H9 (cell line): ENCODE measurements at regions not wholly inside any gene's neighbourhood (a gene's known extent, or its start where the extent isn't known, plus 50 kb on each side); places are given as distances from the start of the nearest gene placed in this dataset.

Experiments
- DNase-seq: peaks from one replicate; pipeline ENCODE4 v3.0.0-alpha.2; 2017
- H2AFZ ChIP-seq: one replicate; pipeline ENCODE4 v1.6.1; 2013; ENCODE audit warnings: mild to moderate bottlenecking, low read length, control low read depth, moderate library complexity
- H2AK5ac ChIP-seq: 2 replicates; pipeline ENCODE4 v1.6.1; 2013; ENCODE audit warnings: low read length, control low read depth, mixed read lengths; ENCODE audit not compliant: insufficient read length
- H2BK120ac ChIP-seq: one replicate; pipeline ENCODE4 v1.6.1; 2013; ENCODE audit warnings: low read depth, mild to moderate bottlenecking, low read length, control low read depth, inconsistent platforms; ENCODE audit not compliant: poor library complexity, severe bottlenecking
- H2BK12ac ChIP-seq: 2 replicates; pipeline ENCODE4 v1.6.1; 2013; ENCODE audit warnings: low read length, control low read depth, mixed read lengths, low read depth; ENCODE audit not compliant: insufficient read length
- H2BK15ac ChIP-seq: 2 replicates; pipeline ENCODE4 v1.6.1; 2013; ENCODE audit warnings: low read depth, low read length, control low read depth
- H2BK20ac ChIP-seq: one replicate; pipeline ENCODE4 v1.6.1; 2013; ENCODE audit warnings: low read depth, mild to moderate bottlenecking, low read length, control low read depth, inconsistent platforms; ENCODE audit not compliant: poor library complexity, severe bottlenecking
- H2BK5ac ChIP-seq: 2 replicates; pipeline ENCODE4 v1.6.1; 2013; ENCODE audit warnings: low read length, control low read depth, mixed read lengths; ENCODE audit not compliant: insufficient read length
- H3K14ac ChIP-seq: 2 replicates; pipeline ENCODE4 v1.6.1; 2013; ENCODE audit warnings: low read length, control low read depth; ENCODE audit not compliant: insufficient read depth
- H3K18ac ChIP-seq: 2 replicates; pipeline ENCODE4 v1.6.1; 2013; ENCODE audit warnings: low read depth, mild to moderate bottlenecking, mixed read lengths, low read length, control low read depth; ENCODE audit not compliant: insufficient read length
- H3K23ac ChIP-seq: 2 replicates; pipeline ENCODE4 v1.6.1; 2013; ENCODE audit warnings: low read length, control low read depth, mixed read lengths, low read depth; ENCODE audit not compliant: insufficient read length
- H3K23me2 ChIP-seq: 2 replicates; pipeline ENCODE4 v1.6.1; 2013; ENCODE audit warnings: low read depth, mild to moderate bottlenecking, mixed read lengths, low read length, control low read depth; ENCODE audit not compliant: insufficient read length, poor library complexity, severe bottlenecking
- H3K27ac ChIP-seq: 2 replicates; pipeline ENCODE4 v1.5.1; 2013; ENCODE audit warnings: low read length, control low read depth, mixed read lengths, low read depth; ENCODE audit not compliant: insufficient read length
- H3K27me3 ChIP-seq: 2 replicates; pipeline ENCODE4 v1.6.1; 2013; ENCODE audit warnings: low read length, control low read depth, inconsistent platforms; ENCODE audit not compliant: insufficient read depth
- H3K4ac ChIP-seq: 2 replicates; pipeline ENCODE4 v1.6.1; 2013; ENCODE audit warnings: low read depth, mild to moderate bottlenecking, control low read depth, inconsistent platforms, low read length, moderate library complexity
- H3K4me1 ChIP-seq: 2 replicates; pipeline ENCODE4 v1.6.1; 2013; ENCODE audit warnings: low read length, control low read depth, inconsistent platforms; ENCODE audit not compliant: insufficient read depth
- H3K4me2 ChIP-seq: 2 replicates; pipeline ENCODE4 v1.6.1; 2013; ENCODE audit warnings: low read length, control low read depth, mixed read lengths; ENCODE audit not compliant: insufficient read length, insufficient read depth
- H3K56ac ChIP-seq: 2 replicates; pipeline ENCODE4 v1.6.1; 2013; ENCODE audit warnings: low read depth, mild to moderate bottlenecking, mixed read lengths, low read length, control low read depth; ENCODE audit not compliant: insufficient read length
- H3K79me1 ChIP-seq: 2 replicates; pipeline ENCODE4 v1.6.1; 2013; ENCODE audit warnings: low read depth, mild to moderate bottlenecking, moderate library complexity, low read length, control low read depth, inconsistent platforms; ENCODE audit not compliant: insufficient read depth, poor library complexity, severe bottlenecking
- H3K79me2 ChIP-seq: 2 replicates; pipeline ENCODE4 v1.6.1; 2013; ENCODE audit warnings: low read length, control low read depth, inconsistent platforms; ENCODE audit not compliant: insufficient read depth
- H3K9ac ChIP-seq: 2 replicates; pipeline ENCODE4 v1.6.1; 2013; ENCODE audit warnings: low read length, control low read depth, mixed read lengths; ENCODE audit not compliant: insufficient read length; ENCODE audit errors: extremely low read depth
- H3K9me3 ChIP-seq: one replicate; pipeline ENCODE4 v1.6.1; 2013; ENCODE audit warnings: low read depth, low read length, inconsistent platforms; ENCODE audit not compliant: control insufficient read depth
- H3T11ph ChIP-seq: one replicate; pipeline ENCODE4 v1.6.1; 2013; ENCODE audit warnings: mild to moderate bottlenecking, low read length, control low read depth, inconsistent platforms
- H4K20me1 ChIP-seq: one replicate; pipeline ENCODE4 v1.6.1; 2013; ENCODE audit not compliant: control insufficient read depth, insufficient read length, insufficient read depth
- H4K5ac ChIP-seq: 2 replicates; pipeline ENCODE4 v1.6.1; 2013; ENCODE audit warnings: low read depth, mild to moderate bottlenecking, mixed read lengths, low read length, control low read depth; ENCODE audit not compliant: insufficient read length
- H4K8ac ChIP-seq: replicated peaks from 2 replicates; pipeline ENCODE4 v1.6.1; 2013; ENCODE audit warnings: low read length, control low read depth, mixed read lengths, low read depth; ENCODE audit not compliant: insufficient read length
- H4K91ac ChIP-seq: 2 replicates; pipeline ENCODE4 v1.6.1; 2013; ENCODE audit warnings: low read depth, mild to moderate bottlenecking, moderate library complexity, mixed read lengths, low read length, control low read depth; ENCODE audit not compliant: insufficient read length
- H3K27ac Mint-ChIP-seq, 3 experiments: 2 replicates in 2 of 3; 3 replicates in 1 of 3; pipeline ENCODE4 v1.8.0; 2020 to 2021; ENCODE audit warnings: mixed read lengths in 3 of 3, mild to moderate bottlenecking in 1 of 3, moderate library complexity in 1 of 3
- H3K27me3 Mint-ChIP-seq: 2 replicates; pipeline ENCODE4 v1.8.0; 2021; ENCODE audit warnings: low read depth, mild to moderate bottlenecking, moderate library complexity, mixed read lengths
- H3K36me3 Mint-ChIP-seq, 3 experiments: 2 replicates in 2 of 3; 3 replicates in 1 of 3; pipeline ENCODE4 v1.8.0; 2020 to 2021; ENCODE audit warnings: low read depth in 3 of 3, mixed read lengths in 3 of 3; ENCODE audit not compliant: insufficient read depth in 1 of 3
- H3K4me1 Mint-ChIP-seq, 2 experiments: 2 replicates each; pipeline ENCODE4 v1.8.0; 2020; ENCODE audit warnings: mixed read lengths in 2 of 2
- H3K4me3 Mint-ChIP-seq, 2 experiments: 2 replicates in 1 of 2; 3 replicates in 1 of 2; pipeline ENCODE4 v1.8.0; 2020 to 2021; ENCODE audit warnings: mild to moderate bottlenecking in 2 of 2, mixed read lengths in 2 of 2, moderate library complexity in 1 of 2
- H3K9me3 Mint-ChIP-seq, 2 experiments: 2 replicates in 1 of 2; 3 replicates in 1 of 2; pipeline ENCODE4 v1.8.0; 2020; ENCODE audit warnings: mild to moderate bottlenecking in 2 of 2, mixed read lengths in 2 of 2, moderate library complexity in 1 of 2
- TF ChIP-seq, protein P1 (sequence below): fragments of 200-600 bp; sonication (generic); conservative IDR thresholded peaks from 3 replicates; pipeline ENCODE4 v1.8.0; 2021; ENCODE audit warnings: antibody characterized with exemption, mild to moderate bottlenecking

GRCh38 chr9:1458503-1458902, 408.3 kb downstream of the DMRT2 start:
- Histone ChIP-seq H3K4me2 (no peak overlapping the region), H2AK5ac (no peak overlapping the region), H3K27me3 (no peaks in the 10 kb centered on the region), H4K20me1 (no peaks in the 10 kb centered on the region), H4K5ac (no peak overlapping the region), H3K23me2 (no peaks in the 10 kb centered on the region), H3K23ac (no peak overlapping the region), H3K79me2 (no peaks in the 10 kb centered on the region), H2BK5ac (no peak overlapping the region), H3K9me3 (peaks cover 4% of the 10 kb centered on the region), H3K18ac (no peak overlapping the region), H3K27ac (no peak overlapping the region), H3K4me1 (no peaks in the 10 kb centered on the region), H3K79me1 (no peaks in the 10 kb centered on the region), H3K56ac (no peak overlapping the region), H3K14ac (no peak overlapping the region), H3T11ph (no peak overlapping the region), H2AFZ (no peak overlapping the region), H2BK20ac (no peak overlapping the region), H3K9ac (no peak overlapping the region), H3K4ac (no peak overlapping the region), H2BK120ac (no peak overlapping the region), H2BK15ac (no peak overlapping the region), H4K8ac (no peak overlapping the region), H4K91ac (no peak overlapping the region), H2BK12ac (no peak overlapping the region)
- Mint-ChIP-seq H3K27me3 (peaks cover 6% of the 10 kb centered on the region), H3K9me3 (peaks cover 5 to 39% of the 10 kb centered on the region in 2 experiments; a peak in 4 of 5 replicates), H3K4me1 (no peaks in the 10 kb centered on the region; a peak in 1 of 4 replicates), H3K36me3 (no peaks in the 10 kb centered on the region; a peak in 1 of 7 replicates), H3K4me3 (no peak overlapping the region), H3K27ac (no peak overlapping the region)
- TF ChIP-seq, protein P1, sequence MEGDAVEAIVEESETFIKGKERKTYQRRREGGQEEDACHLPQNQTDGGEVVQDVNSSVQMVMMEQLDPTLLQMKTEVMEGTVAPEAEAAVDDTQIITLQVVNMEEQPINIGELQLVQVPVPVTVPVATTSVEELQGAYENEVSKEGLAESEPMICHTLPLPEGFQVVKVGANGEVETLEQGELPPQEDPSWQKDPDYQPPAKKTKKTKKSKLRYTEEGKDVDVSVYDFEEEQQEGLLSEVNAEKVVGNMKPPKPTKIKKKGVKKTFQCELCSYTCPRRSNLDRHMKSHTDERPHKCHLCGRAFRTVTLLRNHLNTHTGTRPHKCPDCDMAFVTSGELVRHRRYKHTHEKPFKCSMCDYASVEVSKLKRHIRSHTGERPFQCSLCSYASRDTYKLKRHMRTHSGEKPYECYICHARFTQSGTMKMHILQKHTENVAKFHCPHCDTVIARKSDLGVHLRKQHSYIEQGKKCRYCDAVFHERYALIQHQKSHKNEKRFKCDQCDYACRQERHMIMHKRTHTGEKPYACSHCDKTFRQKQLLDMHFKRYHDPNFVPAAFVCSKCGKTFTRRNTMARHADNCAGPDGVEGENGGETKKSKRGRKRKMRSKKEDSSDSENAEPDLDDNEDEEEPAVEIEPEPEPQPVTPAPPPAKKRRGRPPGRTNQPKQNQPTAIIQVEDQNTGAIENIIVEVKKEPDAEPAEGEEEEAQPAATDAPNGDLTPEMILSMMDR = no peak
- no peak for DNase-seq
